Upper lobe of left lung (tissue), 4 donors: ENCODE measurements at regions not wholly inside any gene's neighbourhood (a gene's known extent, or its start where the extent isn't known, plus 50 kb on each side); places are given as distances from the start of the nearest gene placed in this dataset.

Experiments used
- POLR2A ChIP-seq, 4 donors: fragments of 450-650 bp; IDR thresholded peaks; one replicate each; pipeline ENCODE4 v1.5.1; 2016 to 2017; ENCODE audit warnings: antibody characterized with exemption in 4 of 4, mild to moderate bottlenecking in 2 of 4
- POLR2AphosphoS5 ChIP-seq, 2 donors: sonication (generic); formaldehyde crosslinking; IDR thresholded peaks; one replicate each; pipeline ENCODE4 v1.5.1; 2017; ENCODE audit warnings: antibody characterized with exemption in 2 of 2

GRCh38 chr12:113658006-113658655 lies 186.5 kb upstream of the LHX5 start:
- TF ChIP-seq POLR2AphosphoS5 (IDR thresholded peaks at IDR 0.05) (no peak), POLR2A (IDR thresholded peaks at IDR 0.05) (no peak)
